ENCODE measurements at regions not wholly inside any gene's neighbourhood (a gene's known extent, or its start where the extent isn't known, plus 50 kb on each side); places are given as distances from the start of the nearest gene placed in this dataset.

DNA sequence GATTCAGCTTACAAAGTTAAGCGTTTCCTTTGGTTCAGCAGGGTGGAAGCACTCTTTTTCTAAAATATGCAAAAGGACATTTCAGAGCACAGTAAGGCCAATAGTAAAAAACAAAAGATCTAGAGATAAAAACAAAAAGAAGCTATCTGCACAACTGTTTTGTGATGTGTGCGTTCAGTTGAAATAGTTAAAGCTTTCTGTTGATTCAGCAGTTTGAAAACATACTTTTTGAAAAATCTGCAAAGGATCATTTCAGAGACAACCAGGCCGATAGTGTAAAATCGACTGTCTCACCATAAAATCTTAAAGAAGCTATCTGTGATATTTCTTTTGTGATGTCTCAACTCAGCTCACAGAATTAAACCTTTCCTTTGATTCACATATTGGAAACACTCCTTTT, 300.0 kb upstream of the ALG10B start:
- Mint-ChIP-seq H3K4me3 (no peak overlapping the region), H3K27me3 (ENCODE audit: low read depth) (no peaks in the 10 kb centered on the region), H3K27ac (no peak overlapping the region), H3K36me3 (ENCODE audit: low read depth) (no peaks in the 10 kb centered on the region), H3K4me1 (no peaks in the 10 kb centered on the region), H3K9me3 (peaks cover 11% of the 10 kb centered on the region)
- TF ChIP-seq, protein P1, sequence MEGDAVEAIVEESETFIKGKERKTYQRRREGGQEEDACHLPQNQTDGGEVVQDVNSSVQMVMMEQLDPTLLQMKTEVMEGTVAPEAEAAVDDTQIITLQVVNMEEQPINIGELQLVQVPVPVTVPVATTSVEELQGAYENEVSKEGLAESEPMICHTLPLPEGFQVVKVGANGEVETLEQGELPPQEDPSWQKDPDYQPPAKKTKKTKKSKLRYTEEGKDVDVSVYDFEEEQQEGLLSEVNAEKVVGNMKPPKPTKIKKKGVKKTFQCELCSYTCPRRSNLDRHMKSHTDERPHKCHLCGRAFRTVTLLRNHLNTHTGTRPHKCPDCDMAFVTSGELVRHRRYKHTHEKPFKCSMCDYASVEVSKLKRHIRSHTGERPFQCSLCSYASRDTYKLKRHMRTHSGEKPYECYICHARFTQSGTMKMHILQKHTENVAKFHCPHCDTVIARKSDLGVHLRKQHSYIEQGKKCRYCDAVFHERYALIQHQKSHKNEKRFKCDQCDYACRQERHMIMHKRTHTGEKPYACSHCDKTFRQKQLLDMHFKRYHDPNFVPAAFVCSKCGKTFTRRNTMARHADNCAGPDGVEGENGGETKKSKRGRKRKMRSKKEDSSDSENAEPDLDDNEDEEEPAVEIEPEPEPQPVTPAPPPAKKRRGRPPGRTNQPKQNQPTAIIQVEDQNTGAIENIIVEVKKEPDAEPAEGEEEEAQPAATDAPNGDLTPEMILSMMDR (IDR thresholded peaks at IDR 0.05; ENCODE audit: unreplicated experiment in 3 of 3) = no peak

DNA sequence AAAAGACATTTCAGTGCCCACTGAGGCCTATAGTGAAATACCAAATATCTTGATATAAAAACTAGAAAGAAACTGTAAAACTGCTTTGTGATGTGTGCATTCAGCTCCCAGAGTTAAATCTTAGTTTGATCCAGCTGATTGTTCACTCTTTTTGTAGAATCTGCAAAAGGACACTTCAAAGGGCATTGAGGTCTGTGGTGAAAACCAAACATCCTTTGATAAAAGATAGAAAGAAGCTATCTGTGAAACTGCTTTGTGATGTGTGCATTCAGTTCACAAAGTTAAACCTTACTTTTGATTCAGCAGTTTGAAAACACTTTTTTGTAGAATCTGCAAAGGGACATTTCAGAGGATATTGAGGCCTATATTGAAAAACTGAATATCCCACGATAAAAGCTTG, 290.7 kb upstream of the ALG10B start:
- TF ChIP-seq, protein P1 (IDR thresholded peaks at IDR 0.05; ENCODE audit: unreplicated experiment in 3 of 3) = no peak
- Mint-ChIP-seq H3K27ac (no peak overlapping the region), H3K9me3 (peaks cover 24% of the 10 kb centered on the region), H3K4me3 (no peak overlapping the region), H3K36me3 (ENCODE audit: low read depth) (no peaks in the 10 kb centered on the region), H3K27me3 (ENCODE audit: low read depth) (no peaks in the 10 kb centered on the region), H3K4me1 (no peaks in the 10 kb centered on the region)

DNA sequence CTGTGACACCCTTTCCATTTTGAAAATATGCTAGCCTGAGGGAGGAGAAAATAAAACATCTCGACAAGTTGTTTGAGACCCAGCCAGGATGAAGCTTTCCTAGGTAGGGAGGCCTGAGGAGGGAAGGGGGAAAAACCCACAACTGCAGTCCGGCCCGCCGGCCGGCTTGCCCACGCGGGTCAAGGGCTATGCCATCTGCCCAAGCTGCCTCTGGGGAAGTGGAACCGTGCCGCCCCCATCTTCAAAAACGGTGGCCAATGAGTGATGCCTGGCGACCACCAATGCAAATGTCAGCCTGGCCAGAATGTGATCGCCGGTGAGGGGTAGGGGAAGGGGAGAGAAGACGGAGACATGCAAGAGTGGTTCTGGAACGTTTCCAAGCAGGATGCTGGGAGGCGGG, 263.5 kb upstream of the ALG10B start:
- H3K9me3 Mint-ChIP-seq = peaks cover 66% of the 10 kb centered on the region
- H3K4me1 Mint-ChIP-seq = no peaks in the 10 kb centered on the region
- H3K27me3 Mint-ChIP-seq (ENCODE audit: low read depth) = no peaks in the 10 kb centered on the region
- H3K4me3 Mint-ChIP-seq = no peak overlapping the region
- TF ChIP-seq, protein P1 (IDR thresholded peaks at IDR 0.05; ENCODE audit: unreplicated experiment in 3 of 3) = no peak
- H3K36me3 Mint-ChIP-seq (ENCODE audit: low read depth) = peaks cover 5% of the 10 kb centered on the region
- H3K27ac Mint-ChIP-seq = no peak overlapping the region

DNA sequence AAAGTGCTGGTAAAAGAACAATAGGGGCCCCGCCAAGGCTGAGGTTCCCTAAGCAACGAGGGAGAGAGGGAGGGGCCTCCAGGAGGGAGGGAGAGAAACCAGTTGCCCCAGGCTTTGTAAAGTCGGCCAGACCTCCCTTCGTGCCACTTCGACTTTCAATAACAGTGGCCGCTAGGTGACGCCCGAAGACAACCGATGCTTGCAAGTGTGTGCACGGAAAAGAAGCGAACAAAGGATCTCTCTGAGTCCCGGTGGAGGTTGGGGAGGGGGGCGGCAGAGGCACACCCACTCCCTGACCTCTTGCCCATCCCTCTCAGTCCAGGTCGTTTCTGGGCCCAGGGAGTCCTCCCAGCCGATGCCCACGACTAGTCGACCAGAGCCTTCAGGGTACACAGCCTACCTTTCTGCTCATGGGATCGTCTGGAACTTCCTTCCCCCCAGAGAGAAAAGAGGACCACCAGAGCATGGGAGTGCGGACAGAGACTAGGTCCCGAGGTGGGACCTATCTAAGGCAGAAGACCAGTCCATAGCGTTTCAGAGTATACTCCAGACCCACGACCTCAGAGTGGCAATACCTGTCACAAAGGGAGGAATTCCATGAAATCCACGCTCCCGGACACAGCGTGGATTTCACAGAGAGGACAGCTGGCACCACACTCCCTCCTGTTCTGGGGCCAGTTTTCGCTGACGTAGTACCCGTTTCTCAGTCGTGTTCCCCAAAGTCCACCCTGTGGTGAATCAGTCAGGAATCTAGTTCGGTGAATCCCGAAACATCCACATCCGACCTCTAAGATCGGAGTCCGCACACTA, 262.7 kb upstream of the ALG10B start:
- H3K27ac Mint-ChIP-seq = no peak overlapping the region

DNA sequence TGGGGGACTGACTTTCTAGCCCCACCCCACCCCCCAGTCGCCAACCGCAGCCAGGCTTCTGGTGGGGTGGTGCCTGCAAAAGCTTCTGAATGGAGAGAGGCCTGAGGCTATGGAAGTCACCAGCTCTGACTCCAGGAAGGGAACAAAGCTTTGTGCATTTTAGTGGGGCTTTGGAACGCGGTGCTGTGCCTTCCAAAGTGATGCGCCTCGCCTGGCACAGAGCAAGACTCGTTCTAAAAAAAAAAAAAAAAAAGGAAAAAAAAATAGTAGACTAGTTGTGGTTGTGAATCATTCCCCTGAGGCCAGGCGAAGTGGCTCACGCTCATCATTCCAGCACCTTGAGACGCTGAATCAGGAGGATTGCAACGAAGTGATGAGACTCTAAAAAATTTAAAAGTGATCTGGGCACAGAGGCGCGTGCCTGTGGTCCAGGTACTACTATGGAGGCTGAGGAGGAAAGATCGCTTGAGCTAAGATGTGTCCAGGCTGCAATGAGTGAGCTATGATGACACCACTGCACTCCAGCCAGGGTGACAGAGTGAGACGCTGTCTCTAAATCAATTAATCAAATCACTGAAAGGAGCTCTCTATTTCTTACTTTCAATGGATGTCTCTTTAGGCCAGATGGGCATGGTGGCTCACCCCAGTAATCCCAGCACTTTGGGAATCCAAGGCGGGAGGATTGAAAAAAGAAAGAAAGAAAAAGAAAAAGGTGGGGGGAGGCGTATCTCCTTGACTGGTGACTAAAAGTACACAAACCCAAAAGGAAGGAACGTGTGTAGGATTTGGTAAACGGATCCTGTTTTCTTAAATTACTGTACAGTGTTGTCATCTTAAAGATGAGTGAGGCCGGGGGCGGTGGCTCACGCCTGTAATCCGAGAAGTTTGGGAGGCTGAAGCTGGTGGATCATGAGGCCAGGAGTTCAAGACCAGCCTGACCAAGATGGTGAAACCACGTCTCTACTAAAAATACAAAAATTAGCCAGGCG, 259.6 kb upstream of the ALG10B start:
- TF ChIP-seq, protein P1 (IDR thresholded peaks at IDR 0.05; ENCODE audit: unreplicated experiment in 3 of 3) = no peak
- Mint-ChIP-seq H3K9me3 (peaks cover 53% of the 10 kb centered on the region), H3K4me3 (no peak overlapping the region), H3K27ac (no peak overlapping the region), H3K36me3 (ENCODE audit: low read depth) (peaks cover 9% of the 10 kb centered on the region), H3K4me1 (no peaks in the 10 kb centered on the region), H3K27me3 (ENCODE audit: low read depth) (no peaks in the 10 kb centered on the region)

More for the DNA sequence above, 262.7 kb upstream of the ALG10B start:
- Mint-ChIP-seq H3K36me3 (ENCODE audit: low read depth) (peaks cover 5% of the 10 kb centered on the region), H3K4me1 (no peaks in the 10 kb centered on the region), H3K27me3 (ENCODE audit: low read depth) (no peaks in the 10 kb centered on the region), H3K4me3 (no peak overlapping the region), H3K9me3 (peaks cover 63% of the 10 kb centered on the region)
- TF ChIP-seq, protein P1 (IDR thresholded peaks at IDR 0.05; ENCODE audit: unreplicated experiment in 3 of 3) = no peak

All from nephron (organoid).